SK-N-SH treated with all-trans-retinoic acid at 6 μM for 48 hours (cell line): ENCODE measurements at regions not wholly inside any gene's neighbourhood (a gene's known extent, or its start where the extent isn't known, plus 50 kb on each side); places are given as distances from the start of the nearest gene placed in this dataset.

Experiments used
- ARNTL ChIP-seq: fragments of 450-650 bp; formaldehyde crosslinking; IDR thresholded peaks from 2 replicates; pipeline ENCODE4 v1.5.0; 2020; ENCODE audit warnings: low read depth, mild to moderate bottlenecking, moderate library complexity, borderline replicate concordance
- ZFP3 ChIP-seq: fragments of 250-450 bp; sonication (Bioruptor Pico); IDR thresholded peaks from 2 replicates; pipeline ENCODE4 v1.5.0; 2020; ENCODE audit warnings: mild to moderate bottlenecking, moderate library complexity
- ZFP30 ChIP-seq: fragments of 450-650 bp; formaldehyde crosslinking; IDR thresholded peaks from 2 replicates; pipeline ENCODE4 v1.5.0; 2022; ENCODE audit warnings: mild to moderate bottlenecking, moderate library complexity

- TF ChIP-seq ARNTL (CRISPR knock-in tag) = no peak
- TF ChIP-seq ZFP30 (CRISPR knock-in tag) = no peak
- TF ChIP-seq ZFP3 = no peak
Measured at GRCh38 chr13:79771493-79771892, 290.5 kb downstream of the NDFIP2 start.
